Renal cortical epithelial cell (primary cell): ENCODE measurements at regions not wholly inside any gene's neighbourhood (a gene's known extent, or its start where the extent isn't known, plus 50 kb on each side); places are given as distances from the start of the nearest gene placed in this dataset.
"Not testable (repeated sequence)": the region's sequence is repeated elsewhere in the genome, so short reads cannot be mapped to it uniquely, and the experiment has no call there.

Source experiments
- DNase-seq: peaks from one replicate; pipeline ENCODE4 v3.0.0-alpha.2; 2011; ENCODE audit warnings: low read depth

DNA sequence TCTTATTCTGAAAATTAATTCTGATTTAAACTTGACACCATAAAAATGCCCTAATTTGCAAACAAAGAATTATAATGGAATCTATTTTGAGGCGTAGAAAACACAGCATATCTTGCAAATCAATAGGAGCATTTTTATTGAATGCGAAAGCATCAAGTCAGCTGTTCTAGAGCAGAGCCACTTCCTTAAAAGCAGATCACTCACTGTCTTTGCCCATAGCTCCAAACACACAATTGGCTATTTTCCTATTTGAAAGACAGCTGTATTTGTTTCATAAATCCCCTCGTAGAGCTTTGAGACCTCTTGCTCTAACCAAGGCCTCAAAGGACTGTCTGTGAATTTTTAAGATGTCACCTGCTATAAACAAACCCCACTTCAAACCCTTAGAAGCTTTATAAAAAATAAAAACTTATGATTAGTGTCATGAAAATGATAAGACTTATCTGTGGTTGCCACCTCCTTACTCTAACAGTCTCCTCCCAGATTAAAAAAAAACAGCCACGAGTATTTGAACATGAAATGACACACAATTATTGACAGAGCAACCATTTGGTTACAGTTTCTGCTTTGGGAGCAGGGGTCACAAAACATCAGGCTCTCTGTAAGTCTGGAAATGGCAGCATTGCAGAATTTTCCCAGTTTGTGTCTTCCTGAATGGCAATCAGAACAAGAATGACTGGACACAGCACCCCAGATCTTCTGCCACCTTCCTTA lies 75.6 kb upstream of the RASEF start:
- DNase-seq, result no peak

DNA sequence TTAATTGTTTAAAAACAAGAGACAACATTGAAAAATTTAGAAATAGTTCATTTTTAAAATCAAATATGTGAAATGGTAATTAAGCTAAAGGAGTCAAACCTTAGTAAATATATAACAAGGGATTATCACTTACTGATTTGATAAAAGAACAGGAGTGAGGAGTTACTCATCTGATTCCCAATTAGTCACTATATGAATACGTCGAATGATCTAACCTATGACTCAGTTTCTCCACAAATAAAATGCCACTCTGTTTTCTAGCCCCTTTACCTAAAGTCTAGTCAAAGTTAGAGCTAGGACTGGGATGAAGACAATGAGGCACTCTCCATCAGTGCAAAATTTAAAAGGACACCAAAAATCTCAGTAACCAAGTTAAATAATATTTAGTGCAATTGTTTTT lies 70.4 kb upstream of the RASEF start:
- peak; percentile 34 for DNase-seq

DNA sequence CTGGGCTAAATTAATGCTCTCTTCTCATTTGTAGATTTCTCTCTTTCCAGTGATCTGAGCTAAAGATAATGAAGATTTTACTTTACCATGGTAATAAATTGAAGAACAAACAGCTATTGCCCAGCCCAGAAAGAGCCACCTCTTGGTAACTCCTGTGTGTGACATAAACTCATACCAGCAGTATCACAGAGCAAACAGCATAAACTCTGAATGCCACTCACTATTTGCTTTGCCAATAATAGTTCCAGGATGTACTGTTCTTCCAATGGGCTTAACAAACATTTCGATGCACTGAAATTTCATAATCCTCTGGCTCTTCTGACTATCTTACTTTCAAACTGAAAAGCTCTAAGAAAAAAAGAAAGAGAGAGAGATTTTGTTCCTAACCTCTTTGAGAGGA lies 69.8 kb upstream of the RASEF start:
- DNase-seq, result no peak

DNA sequence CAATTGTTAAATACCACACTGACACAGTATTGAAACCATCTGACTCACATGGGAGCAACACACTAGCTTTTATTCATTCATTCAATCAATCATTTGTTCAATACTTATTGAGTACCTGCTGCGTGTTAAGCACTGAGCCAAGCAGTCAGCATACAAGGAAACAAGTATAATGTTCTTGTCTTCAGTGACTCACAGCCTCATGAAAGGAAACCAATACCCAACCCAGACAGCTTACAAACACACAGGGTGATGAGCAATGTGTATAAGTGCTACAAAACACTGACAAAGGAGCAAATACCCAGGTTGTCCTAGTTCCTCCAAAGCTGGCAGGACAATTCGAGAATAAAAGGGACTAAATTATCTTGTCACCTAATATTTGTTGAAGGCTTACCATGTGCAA lies 67.6 kb upstream of the RASEF start:
- DNase-seq, result peak; percentile 94

DNA sequence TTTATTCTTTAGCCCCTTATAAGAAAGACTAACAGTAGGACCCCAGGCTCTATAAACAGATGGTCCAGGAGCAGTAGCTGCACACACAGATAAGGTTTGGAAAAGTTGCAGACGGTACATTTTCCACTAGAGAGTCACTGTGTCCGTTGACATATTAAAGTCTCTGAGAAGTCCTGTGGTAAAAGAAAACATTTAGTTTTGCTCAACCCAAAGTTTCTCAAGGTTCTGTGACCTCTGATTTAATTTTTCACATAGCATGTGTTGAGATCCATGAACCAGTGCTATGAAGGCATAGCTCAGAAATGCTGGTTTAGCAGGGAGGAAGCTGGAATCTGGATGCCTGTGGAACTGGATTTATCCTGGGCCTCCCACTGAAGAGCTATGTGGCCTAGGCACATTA lies 62.7 kb upstream of the RASEF start:
- DNase-seq, result no peak

DNA sequence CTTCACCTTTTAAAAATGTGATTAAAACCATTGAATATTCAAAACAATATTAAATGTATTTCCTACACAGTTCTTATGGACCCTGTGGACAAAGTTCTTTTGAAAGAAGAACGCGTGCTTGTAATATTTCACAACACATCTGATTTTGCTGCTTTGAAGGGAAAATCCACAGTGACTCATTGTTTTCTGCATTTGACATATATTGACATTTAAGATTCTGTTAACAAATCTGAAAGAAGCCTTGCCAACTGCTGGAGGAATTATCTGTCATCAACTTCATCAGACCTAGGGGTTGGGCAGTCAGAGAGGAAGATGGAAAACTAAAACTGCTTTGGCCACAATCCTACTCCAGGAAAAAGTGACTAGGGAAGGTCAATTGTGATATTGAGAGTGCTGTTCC lies 56.9 kb upstream of the RASEF start:
- peak; percentile 30 for DNase-seq

DNA sequence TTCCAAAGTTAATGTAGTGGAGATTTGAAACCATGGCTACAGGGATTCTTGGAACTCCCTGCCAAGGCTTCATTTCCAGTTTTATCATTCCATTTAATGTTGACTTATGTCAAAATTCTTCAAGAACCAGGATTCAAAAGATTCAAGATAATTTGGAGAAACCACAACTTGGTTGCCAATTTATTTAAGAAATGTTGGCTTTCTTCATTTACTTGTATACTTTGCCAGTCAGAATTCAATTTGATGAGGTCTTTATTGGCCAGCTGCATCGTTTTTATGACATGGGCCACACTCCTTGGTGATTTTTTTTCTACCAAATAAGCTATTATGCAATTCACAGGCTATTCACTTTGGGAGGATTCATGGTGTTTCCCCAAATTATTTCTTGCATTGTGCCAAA lies 53.1 kb upstream of the RASEF start:
- DNase-seq, result no peak

DNA sequence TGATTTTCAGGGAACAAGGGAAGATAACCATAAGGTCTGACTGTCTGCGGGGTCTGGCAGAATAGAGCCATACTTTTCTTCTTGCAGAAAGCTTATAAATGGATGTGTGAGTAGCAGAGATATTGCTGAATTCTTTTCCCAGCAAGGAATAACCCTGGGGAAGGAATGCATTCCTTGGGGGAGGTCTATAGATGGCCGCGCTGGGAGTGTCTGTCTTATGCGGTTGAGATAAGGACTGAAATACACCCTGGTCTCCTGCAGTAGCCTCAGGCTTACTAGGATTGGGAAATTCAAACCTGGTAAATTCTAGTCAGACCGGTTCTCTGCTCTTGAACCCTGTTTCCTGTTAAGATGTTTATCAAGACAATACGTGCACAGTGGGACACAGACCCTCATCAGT lies 50.5 kb upstream of the RASEF start:
- DNase-seq, result not testable (repeated sequence)
